WTC11 (cell line): ENCODE measurements at regions not wholly inside any gene's neighbourhood (a gene's known extent, or its start where the extent isn't known, plus 50 kb on each side); places are given as distances from the start of the nearest gene placed in this dataset.

ENCODE experiments used
- ATF2 ChIP-seq: sonication (generic); formaldehyde crosslinking; IDR thresholded peaks from 2 replicates; pipeline ENCODE4 v1.8.1; 2022; ENCODE audit warnings: low read depth, missing genetic modification reagents, borderline replicate concordance
- ATF3 ChIP-seq: sonication (generic); formaldehyde crosslinking; conservative IDR thresholded peaks from 2 replicates; pipeline ENCODE4 v1.8.1; 2022; ENCODE audit warnings: mild to moderate bottlenecking, missing genetic modification reagents
- NFYB ChIP-seq: sonication (generic); formaldehyde crosslinking; conservative IDR thresholded peaks from 2 replicates; pipeline ENCODE4 v1.8.0; 2022; ENCODE audit warnings: low read depth, missing genetic modification reagents

- TF ChIP-seq ATF3 (no peak), NFYB (CRISPR knock-in tag) (no peak), ATF2 (no peak)
Measured at GRCh38 chr5:112097768-112098167, 321.3 kb downstream of the EPB41L4A start.
